ENCODE measurements at regions not wholly inside any gene's neighbourhood (a gene's known extent, or its start where the extent isn't known, plus 50 kb on each side); places are given as distances from the start of the nearest gene placed in this dataset.

DNA sequence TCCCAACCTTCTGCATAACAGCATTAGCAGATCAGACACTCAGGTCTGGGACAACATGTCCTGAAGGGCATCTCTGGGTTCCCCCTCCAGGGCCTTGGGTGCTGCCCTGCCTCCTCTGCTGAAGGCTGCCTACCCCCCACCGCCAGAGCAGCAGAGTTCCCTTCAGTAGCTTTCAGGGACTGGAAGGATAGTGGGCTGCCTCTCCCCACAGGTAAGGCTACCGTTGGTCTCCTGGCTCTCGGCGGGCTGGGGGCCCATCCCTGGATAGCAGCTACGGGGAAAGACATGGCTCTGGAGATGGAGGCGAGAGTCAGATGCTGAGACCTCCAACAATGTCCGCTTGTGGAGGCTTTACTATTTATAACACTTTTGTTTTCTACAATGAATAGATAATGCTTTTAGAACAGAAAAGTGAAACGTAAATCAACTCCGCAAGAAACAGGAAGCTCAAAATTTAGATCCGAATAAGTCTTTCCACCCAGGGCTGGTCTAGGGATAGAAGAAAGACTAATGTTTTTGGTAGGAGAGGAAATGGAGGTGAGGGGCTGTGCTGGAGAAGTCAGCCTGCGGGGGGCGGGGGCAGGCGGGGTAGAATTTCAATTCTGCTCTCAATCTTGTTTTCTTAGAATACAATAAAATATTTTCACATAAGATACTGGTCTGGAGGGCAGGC lies 58.4 kb downstream of the ARL4C start:
- H3K27ac ChIP-seq (replicated peaks) = no peak overlapping the region
- H3K27me3 ChIP-seq (ENCODE audit: insufficient read depth, poor library complexity, severe bottlenecking) = no peaks in the 10 kb centered on the region
- DNase-seq (ENCODE audit: low read depth in 1 of 2, low spot score in 1 of 2) = no peak
- H3K4me3 ChIP-seq (replicated peaks; ENCODE audit: insufficient read depth, low read length) = no peak overlapping the region
- no peak for TF ChIP-seq SPI1 (IDR thresholded peaks at IDR 0.05; ENCODE audit: borderline replicate concordance, low read depth)
- TF ChIP-seq GABPA (IDR thresholded peaks at IDR 0.05; ENCODE audit: low read depth) = no peak
- no peak for TF ChIP-seq POLR2AphosphoS5 (IDR thresholded peaks at IDR 0.05; ENCODE audit: low read depth)
- TF ChIP-seq, protein P1, sequence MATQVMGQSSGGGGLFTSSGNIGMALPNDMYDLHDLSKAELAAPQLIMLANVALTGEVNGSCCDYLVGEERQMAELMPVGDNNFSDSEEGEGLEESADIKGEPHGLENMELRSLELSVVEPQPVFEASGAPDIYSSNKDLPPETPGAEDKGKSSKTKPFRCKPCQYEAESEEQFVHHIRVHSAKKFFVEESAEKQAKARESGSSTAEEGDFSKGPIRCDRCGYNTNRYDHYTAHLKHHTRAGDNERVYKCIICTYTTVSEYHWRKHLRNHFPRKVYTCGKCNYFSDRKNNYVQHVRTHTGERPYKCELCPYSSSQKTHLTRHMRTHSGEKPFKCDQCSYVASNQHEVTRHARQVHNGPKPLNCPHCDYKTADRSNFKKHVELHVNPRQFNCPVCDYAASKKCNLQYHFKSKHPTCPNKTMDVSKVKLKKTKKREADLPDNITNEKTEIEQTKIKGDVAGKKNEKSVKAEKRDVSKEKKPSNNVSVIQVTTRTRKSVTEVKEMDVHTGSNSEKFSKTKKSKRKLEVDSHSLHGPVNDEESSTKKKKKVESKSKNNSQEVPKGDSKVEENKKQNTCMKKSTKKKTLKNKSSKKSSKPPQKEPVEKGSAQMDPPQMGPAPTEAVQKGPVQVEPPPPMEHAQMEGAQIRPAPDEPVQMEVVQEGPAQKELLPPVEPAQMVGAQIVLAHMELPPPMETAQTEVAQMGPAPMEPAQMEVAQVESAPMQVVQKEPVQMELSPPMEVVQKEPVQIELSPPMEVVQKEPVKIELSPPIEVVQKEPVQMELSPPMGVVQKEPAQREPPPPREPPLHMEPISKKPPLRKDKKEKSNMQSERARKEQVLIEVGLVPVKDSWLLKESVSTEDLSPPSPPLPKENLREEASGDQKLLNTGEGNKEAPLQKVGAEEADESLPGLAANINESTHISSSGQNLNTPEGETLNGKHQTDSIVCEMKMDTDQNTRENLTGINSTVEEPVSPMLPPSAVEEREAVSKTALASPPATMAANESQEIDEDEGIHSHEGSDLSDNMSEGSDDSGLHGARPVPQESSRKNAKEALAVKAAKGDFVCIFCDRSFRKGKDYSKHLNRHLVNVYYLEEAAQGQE (IDR thresholded peaks at IDR 0.05; ENCODE audit: insufficient replicate concordance, low read depth) = no peak
- TF ChIP-seq, protein P2, sequence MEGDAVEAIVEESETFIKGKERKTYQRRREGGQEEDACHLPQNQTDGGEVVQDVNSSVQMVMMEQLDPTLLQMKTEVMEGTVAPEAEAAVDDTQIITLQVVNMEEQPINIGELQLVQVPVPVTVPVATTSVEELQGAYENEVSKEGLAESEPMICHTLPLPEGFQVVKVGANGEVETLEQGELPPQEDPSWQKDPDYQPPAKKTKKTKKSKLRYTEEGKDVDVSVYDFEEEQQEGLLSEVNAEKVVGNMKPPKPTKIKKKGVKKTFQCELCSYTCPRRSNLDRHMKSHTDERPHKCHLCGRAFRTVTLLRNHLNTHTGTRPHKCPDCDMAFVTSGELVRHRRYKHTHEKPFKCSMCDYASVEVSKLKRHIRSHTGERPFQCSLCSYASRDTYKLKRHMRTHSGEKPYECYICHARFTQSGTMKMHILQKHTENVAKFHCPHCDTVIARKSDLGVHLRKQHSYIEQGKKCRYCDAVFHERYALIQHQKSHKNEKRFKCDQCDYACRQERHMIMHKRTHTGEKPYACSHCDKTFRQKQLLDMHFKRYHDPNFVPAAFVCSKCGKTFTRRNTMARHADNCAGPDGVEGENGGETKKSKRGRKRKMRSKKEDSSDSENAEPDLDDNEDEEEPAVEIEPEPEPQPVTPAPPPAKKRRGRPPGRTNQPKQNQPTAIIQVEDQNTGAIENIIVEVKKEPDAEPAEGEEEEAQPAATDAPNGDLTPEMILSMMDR (IDR thresholded peaks at IDR 0.05; ENCODE audit: insufficient read depth, low read length) = no peak

- TF ChIP-seq, protein P1 (IDR thresholded peaks at IDR 0.05; ENCODE audit: insufficient replicate concordance, low read depth) = no peak
- no peak for TF ChIP-seq POLR2AphosphoS5 (IDR thresholded peaks at IDR 0.05; ENCODE audit: low read depth)
- TF ChIP-seq GABPA (IDR thresholded peaks at IDR 0.05; ENCODE audit: low read depth) = no peak
- TF ChIP-seq, protein P2 (IDR thresholded peaks at IDR 0.05; ENCODE audit: insufficient read depth, low read length) = no peak
- TF ChIP-seq SPI1 (IDR thresholded peaks at IDR 0.05; ENCODE audit: borderline replicate concordance, low read depth) = no peak
- no peak overlapping the region for H3K27ac ChIP-seq (replicated peaks)
- DNase-seq (ENCODE audit: low read depth in 1 of 2, low spot score in 1 of 2) = no peak
- no peak overlapping the region for H3K4me3 ChIP-seq (replicated peaks; ENCODE audit: insufficient read depth, low read length)
- no peaks in the 10 kb centered on the region for H3K27me3 ChIP-seq (ENCODE audit: insufficient read depth, poor library complexity, severe bottlenecking)
Measured at GRCh38 chr2:234437642-234438304, 59.1 kb downstream of the ARL4C start.

- no peak overlapping the region for H3K27ac ChIP-seq (replicated peaks)
- H3K4me3 ChIP-seq (replicated peaks; ENCODE audit: insufficient read depth, low read length) = no peak overlapping the region
- no peak for DNase-seq (ENCODE audit: low read depth in 1 of 2, low spot score in 1 of 2)
- no peaks in the 10 kb centered on the region for H3K27me3 ChIP-seq (ENCODE audit: insufficient read depth, poor library complexity, severe bottlenecking)
- TF ChIP-seq POLR2AphosphoS5 (IDR thresholded peaks at IDR 0.05; ENCODE audit: low read depth) = no peak
- TF ChIP-seq, protein P2 (IDR thresholded peaks at IDR 0.05; ENCODE audit: insufficient read depth, low read length) = no peak
- TF ChIP-seq, protein P1 (IDR thresholded peaks at IDR 0.05; ENCODE audit: insufficient replicate concordance, low read depth) = no peak
- TF ChIP-seq SPI1 (IDR thresholded peaks at IDR 0.05; ENCODE audit: borderline replicate concordance, low read depth) = no peak
- no peak for TF ChIP-seq GABPA (IDR thresholded peaks at IDR 0.05; ENCODE audit: low read depth)
Measured at GRCh38 chr2:234436482-234436837, 60.4 kb downstream of the ARL4C start.
